ENCODE measurements at regions not wholly inside any gene's neighbourhood (a gene's known extent, or its start where the extent isn't known, plus 50 kb on each side); places are given as distances from the start of the nearest gene placed in this dataset.

DNA sequence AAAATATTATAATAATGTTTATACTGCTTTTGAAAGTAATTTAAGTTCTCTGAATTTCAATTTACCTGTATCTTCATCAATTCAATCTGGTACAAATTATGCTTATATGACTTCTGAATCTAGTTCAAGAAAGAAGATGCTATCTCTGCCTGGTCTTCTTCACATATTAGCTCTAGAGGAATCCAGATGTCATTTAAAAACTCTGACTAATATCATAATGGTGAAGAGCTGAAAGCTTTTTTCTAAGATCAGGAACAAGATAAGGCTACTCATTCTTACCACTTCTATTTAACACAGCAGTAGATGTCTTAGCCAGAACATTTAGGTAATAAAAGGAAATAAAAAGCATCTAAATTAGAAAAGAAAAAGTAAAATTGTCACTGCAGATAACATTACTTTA lies 636.1 kb downstream of the ARAP2 start:
- Mint-ChIP-seq H3K4me1 (no peaks in the 10 kb centered on the region), H3K27ac (no peak overlapping the region), H3K36me3 (no peaks in the 10 kb centered on the region), H3K4me3 (no peak overlapping the region), H3K27me3 (no peaks in the 10 kb centered on the region), H3K9me3 (no peaks in the 10 kb centered on the region)
- no peak for DNase-seq

DNA sequence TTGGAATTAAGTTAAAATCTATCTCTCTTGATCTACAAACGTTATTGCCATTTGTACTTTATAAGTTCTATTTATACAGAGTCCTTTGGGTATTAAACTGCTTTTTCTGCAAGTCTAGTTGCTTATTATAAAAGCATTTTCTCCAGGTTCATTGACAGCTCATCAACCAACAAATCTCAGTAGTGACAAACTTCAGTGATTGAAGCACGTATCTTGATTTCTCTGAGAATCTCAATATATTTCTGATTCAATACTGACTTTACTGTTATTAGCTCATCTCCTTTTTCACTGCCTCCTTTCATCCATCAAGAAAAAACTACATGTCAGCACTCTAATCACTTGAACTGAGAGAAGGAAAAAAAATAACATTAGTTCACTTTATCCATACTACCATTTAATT lies 630.2 kb downstream of the ARAP2 start:
- no peak overlapping the region for H3K27ac Mint-ChIP-seq
- DNase-seq, result no peak
- no peaks in the 10 kb centered on the region for H3K4me1 Mint-ChIP-seq
- no peaks in the 10 kb centered on the region for H3K27me3 Mint-ChIP-seq
- no peaks in the 10 kb centered on the region for H3K36me3 Mint-ChIP-seq
- H3K9me3 Mint-ChIP-seq, result no peaks in the 10 kb centered on the region
- H3K4me3 Mint-ChIP-seq, result no peak overlapping the region

DNA sequence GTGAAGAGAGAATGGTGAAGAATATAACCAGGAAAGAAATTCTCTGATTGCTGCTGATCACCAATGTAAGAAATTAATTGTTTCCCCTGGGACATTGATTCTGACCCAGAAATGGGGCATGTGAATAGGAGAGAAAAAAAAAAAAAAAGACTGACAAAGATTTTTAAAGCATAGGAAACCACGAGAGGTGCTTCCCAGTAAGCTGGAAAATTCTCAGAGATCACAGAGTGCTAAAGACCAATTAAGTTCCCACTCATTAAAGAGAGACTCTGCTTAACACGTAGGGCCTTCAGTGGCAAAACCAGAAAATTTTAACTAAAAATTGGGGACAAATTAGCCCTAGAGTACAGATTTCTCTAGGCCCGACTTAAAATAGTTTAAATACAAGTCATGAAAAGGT lies 604.4 kb downstream of the ARAP2 start:
- Mint-ChIP-seq H3K4me1 (no peaks in the 10 kb centered on the region), H3K4me3 (no peak overlapping the region), H3K36me3 (no peaks in the 10 kb centered on the region)

DNA sequence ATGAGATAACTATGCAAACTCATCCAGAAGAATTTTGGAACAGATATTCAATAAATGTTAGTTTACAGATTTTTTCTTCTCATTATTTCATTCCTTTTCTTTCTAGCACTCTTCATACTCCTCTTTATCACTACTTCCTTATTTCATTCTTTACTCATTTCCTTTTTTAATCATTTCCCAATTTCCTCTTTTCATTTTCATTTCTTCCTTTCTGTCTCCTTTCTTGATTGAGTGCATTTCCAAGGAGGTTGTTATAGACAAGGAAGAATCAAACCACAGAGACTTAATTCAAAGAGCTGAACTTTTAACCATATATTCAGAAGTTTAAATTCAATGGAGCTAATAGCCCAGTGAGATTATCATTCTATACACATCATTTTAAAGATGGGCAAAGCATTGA lies 600.7 kb downstream of the ARAP2 start:
- Mint-ChIP-seq H3K9me3 (no peaks in the 10 kb centered on the region), H3K27me3 (no peaks in the 10 kb centered on the region), H3K36me3 (no peaks in the 10 kb centered on the region), H3K4me1 (no peaks in the 10 kb centered on the region), H3K4me3 (no peak overlapping the region), H3K27ac (no peak overlapping the region)
- DNase-seq, result no peak

More for the DNA sequence above, 604.4 kb downstream of the ARAP2 start:
- DNase-seq, result no peak
- Mint-ChIP-seq H3K27me3 (no peaks in the 10 kb centered on the region), H3K9me3 (peaks cover 6% of the 10 kb centered on the region), H3K27ac (no peak overlapping the region)

DNA sequence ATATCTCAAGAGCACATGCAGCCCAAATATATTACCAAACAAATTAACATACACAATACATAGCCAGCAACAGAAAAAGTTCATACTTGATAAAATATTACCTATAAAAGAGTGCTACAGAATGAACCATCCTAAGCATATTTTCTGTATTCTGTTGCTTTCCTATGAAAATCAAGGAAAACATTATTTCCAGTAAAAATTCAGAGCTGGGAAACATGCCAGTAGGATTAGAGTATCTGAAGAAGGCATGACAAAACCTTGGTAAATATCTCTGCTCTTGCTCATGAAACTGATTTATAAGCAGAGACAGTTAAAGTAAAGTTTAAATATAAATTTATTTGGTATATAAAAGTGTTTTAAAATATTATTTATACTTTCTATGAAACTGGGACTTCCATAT lies 599.7 kb downstream of the ARAP2 start:
- no peaks in the 10 kb centered on the region for H3K4me1 Mint-ChIP-seq
- no peak overlapping the region for H3K4me3 Mint-ChIP-seq
- H3K9me3 Mint-ChIP-seq, result no peaks in the 10 kb centered on the region
- H3K27ac Mint-ChIP-seq, result no peak overlapping the region
- no peaks in the 10 kb centered on the region for H3K36me3 Mint-ChIP-seq
- no peaks in the 10 kb centered on the region for H3K27me3 Mint-ChIP-seq
- DNase-seq, result no peak

DNA sequence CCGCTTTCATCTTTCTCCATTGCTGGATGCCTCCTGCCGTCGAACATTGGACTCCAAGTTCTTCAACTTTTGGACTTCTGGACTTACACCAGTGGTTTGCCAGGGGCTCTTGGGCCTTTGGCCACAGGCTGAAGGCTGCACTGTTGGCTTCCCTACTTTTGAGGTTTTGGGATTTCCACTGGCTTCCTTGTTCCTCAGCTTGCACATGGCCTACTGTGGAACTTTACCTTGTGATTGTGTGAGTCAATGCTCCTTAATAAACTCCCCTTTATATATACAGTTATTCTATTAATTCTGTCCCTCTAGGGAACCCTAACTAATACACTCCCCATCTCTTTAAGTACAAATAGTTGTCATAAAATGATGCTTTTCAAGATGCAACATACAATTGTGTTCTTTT lies 595.3 kb downstream of the ARAP2 start:
- DNase-seq, result no peak
- H3K4me3 Mint-ChIP-seq, result no peak overlapping the region
- no peaks in the 10 kb centered on the region for H3K4me1 Mint-ChIP-seq
- peaks cover 2% of the 10 kb centered on the region for H3K9me3 Mint-ChIP-seq
- H3K27ac Mint-ChIP-seq, result no peak overlapping the region
- H3K27me3 Mint-ChIP-seq, result no peaks in the 10 kb centered on the region
- no peaks in the 10 kb centered on the region for H3K36me3 Mint-ChIP-seq

DNA sequence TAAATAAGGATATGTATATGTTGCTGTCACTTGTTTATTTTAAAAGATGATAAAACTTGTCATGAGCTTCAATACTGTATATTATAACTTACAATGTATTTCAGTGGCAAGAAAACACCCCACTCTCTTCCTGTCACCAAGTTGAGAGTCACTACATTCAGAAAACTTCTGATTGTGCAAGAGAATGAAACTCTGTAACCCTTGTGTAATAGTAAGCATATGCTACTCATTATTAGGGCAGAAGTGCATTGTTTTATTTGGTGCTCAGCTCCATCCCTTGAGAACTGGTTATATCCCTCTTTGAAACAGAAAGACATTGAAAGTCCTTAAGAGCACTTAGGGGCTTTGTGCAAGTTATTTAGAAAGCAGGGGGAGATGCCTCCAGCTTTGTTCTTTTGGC lies 594.5 kb downstream of the ARAP2 start:
- H3K4me1 Mint-ChIP-seq, result no peaks in the 10 kb centered on the region
- H3K27me3 Mint-ChIP-seq, result no peaks in the 10 kb centered on the region
- H3K4me3 Mint-ChIP-seq, result no peak overlapping the region
- no peaks in the 10 kb centered on the region for H3K36me3 Mint-ChIP-seq
- H3K27ac Mint-ChIP-seq, result no peak overlapping the region
- peaks cover 2% of the 10 kb centered on the region for H3K9me3 Mint-ChIP-seq
- DNase-seq, result no peak

DNA sequence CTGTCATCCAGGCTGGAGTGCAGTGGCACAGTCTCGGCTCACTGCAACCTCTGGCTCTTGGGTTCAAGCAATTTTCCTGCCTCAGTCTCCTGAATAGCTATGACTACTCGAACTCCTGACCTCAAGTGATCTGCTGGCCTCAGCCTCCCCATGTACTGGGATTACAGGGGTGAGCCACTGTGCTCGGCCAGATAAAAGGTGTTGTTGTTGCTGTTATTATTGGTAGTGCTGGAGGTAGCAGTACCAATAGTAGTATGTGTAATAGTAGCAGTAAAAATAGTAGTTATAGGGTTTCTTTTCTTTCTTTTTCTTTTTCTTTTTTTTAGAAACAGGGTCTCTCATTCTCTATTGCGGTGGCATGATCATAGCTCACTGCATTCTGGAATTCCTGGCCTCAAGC lies 592.1 kb downstream of the ARAP2 start:
- Mint-ChIP-seq H3K4me3 (no peak overlapping the region), H3K36me3 (no peaks in the 10 kb centered on the region), H3K9me3 (peaks cover 2% of the 10 kb centered on the region), H3K4me1 (no peaks in the 10 kb centered on the region), H3K27ac (no peak overlapping the region), H3K27me3 (no peaks in the 10 kb centered on the region)
- no peak for DNase-seq

DNA sequence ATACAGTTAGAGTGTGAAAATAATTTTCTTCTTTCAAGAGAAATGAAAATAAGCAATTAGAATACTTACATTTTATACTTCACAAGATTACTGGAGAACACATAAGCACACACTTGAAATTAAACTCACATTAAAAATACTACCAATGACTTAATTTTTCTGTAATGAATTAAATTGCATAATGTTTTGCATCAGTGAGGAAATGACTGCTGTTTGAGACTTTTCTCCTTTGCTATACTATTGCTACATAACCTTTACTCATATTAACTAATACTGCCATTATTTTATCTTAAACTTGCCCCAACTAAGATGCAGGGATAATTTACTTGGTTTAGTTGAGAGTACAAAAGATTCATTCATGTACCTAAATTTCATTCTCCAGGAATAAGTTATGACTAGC lies 590.9 kb downstream of the ARAP2 start:
- Mint-ChIP-seq H3K27ac (no peak overlapping the region), H3K36me3 (no peaks in the 10 kb centered on the region), H3K4me1 (no peaks in the 10 kb centered on the region), H3K27me3 (no peaks in the 10 kb centered on the region), H3K4me3 (no peak overlapping the region), H3K9me3 (peaks cover 3% of the 10 kb centered on the region)
- DNase-seq, result no peak

DNA sequence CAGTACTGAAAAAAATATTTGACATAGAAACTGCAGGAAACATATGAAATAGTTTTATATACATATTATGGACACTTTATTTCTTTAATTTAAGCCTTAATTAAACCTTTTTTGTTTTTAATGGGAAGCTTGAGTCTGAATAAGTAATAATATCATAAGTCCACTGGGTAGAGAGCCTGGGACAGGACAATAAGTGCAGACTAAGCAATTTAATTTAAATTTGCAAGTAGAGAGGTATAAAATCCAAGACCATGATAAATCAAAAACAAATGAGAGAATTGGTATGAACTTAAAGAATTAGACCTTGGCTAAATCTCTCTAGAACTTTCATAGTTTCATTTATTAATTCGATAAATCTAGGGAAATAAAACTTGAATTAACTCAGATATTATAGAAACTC lies 571.2 kb downstream of the ARAP2 start:
- Mint-ChIP-seq H3K9me3 (peaks cover 4% of the 10 kb centered on the region), H3K4me3 (no peak overlapping the region), H3K4me1 (no peaks in the 10 kb centered on the region), H3K27me3 (no peaks in the 10 kb centered on the region), H3K27ac (no peak overlapping the region), H3K36me3 (no peaks in the 10 kb centered on the region)
- no peak for DNase-seq

DNA sequence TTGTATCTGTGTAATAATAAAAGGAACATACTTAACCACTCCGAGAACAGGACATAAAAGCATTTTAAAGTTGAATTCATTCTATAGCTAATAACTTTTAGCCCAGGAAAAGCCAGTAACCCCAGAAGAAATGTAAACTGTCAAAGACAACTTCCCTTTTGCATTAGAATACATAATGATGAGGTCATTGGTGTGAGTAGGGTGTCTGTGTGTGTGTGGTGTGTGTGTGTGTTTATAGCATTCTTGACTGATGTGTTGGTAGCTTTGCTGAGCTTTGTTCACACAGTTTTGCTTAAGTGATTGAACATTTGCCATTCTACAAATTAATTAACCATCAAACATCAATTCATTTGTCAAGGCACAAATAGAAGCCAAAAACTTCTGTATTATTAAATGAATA lies 559.6 kb downstream of the ARAP2 start:
- no peak for DNase-seq
- no peaks in the 10 kb centered on the region for H3K36me3 Mint-ChIP-seq
- H3K4me1 Mint-ChIP-seq, result no peaks in the 10 kb centered on the region
- H3K9me3 Mint-ChIP-seq, result peaks cover 6% of the 10 kb centered on the region
- no peak overlapping the region for H3K4me3 Mint-ChIP-seq
- no peaks in the 10 kb centered on the region for H3K27me3 Mint-ChIP-seq
- H3K27ac Mint-ChIP-seq, result no peak overlapping the region

DNA sequence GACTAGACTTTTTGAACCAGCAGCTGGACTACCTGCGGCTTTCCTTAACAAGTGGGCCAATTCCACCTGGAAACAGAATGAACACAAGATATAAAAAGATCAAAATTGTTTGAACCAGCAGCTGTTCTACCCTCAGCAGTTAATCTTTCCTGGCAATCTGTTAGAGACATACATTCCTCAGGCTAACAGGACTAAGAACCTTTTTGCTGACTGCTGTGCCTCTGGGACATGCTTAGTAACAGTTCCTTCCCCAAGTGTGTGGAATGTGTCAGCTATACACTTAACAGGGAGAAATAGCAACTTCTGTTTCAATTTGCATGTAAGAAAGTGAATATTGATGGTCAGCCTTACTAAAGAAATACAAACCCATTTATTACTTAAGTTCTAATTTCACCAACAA lies 554.4 kb downstream of the ARAP2 start:
- H3K27me3 Mint-ChIP-seq, result no peaks in the 10 kb centered on the region
- H3K36me3 Mint-ChIP-seq, result no peaks in the 10 kb centered on the region
- H3K4me3 Mint-ChIP-seq, result no peak overlapping the region
- H3K4me1 Mint-ChIP-seq, result no peaks in the 10 kb centered on the region
- DNase-seq, result no peak
- H3K9me3 Mint-ChIP-seq, result peaks cover 4% of the 10 kb centered on the region
- no peak overlapping the region for H3K27ac Mint-ChIP-seq

DNA sequence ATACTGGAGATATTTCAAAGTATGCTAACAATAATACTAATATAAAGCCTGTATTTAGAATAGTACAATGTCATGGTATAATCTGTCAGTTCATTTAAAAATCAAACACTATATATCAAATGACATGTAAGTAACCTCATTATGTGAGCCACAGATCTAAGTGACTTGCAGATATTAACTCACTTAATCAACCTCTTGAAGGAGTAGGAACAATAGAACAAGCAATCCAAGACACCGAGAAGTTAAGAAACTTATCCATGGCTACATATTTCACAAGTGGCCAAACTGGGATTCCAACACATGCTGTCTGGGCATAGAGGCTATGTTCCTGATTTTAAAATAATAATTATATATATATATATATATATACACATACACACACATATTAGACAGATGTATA lies 554.0 kb downstream of the ARAP2 start:
- H3K36me3 Mint-ChIP-seq, result no peaks in the 10 kb centered on the region
- no peak overlapping the region for H3K27ac Mint-ChIP-seq
- H3K27me3 Mint-ChIP-seq, result no peaks in the 10 kb centered on the region
- H3K4me3 Mint-ChIP-seq, result no peak overlapping the region
- H3K9me3 Mint-ChIP-seq, result peaks cover 4% of the 10 kb centered on the region
- H3K4me1 Mint-ChIP-seq, result no peaks in the 10 kb centered on the region
- no peak for DNase-seq

DNA sequence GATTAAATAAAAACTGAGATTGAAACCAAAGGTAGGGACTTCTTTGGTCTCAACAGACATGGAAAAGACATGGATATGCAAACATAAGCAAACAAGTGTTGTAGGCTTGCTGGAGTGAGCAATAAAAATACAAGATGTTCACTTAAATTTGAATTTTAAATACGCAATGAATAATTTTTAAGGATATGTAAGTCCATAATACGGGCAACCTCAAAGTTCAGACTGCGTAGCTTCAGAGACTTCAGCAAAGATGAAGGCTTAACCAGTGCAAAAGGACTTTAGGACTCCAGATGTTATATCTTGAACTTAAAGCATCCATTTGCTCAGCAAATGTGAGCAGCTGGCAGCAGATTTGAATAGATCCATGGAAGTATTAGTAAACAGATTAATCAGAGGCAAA lies 549.3 kb downstream of the ARAP2 start:
- no peak for DNase-seq

DNA sequence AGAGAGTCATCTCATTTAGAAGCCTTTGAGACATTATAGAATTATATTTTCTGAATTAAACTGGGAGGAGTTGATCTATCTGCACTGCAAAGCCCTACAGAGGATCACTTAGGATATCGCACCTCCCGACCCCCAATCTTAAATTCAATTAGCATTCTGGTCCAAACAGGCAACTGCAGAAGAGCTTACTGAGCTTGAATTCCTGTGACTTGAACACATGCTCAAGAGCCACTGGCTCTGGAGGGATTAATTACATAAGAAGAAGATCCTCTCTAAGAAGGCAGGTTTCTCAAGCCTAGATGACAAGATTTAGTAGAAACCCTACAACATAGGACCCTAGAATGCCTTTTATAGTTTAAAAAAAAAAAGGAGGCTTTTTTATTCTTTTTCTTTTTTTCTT lies 548.9 kb downstream of the ARAP2 start:
- DNase-seq, result no peak
- H3K4me1 Mint-ChIP-seq, result no peaks in the 10 kb centered on the region
- H3K9me3 Mint-ChIP-seq, result peaks cover 1% of the 10 kb centered on the region
- no peak overlapping the region for H3K4me3 Mint-ChIP-seq
- no peaks in the 10 kb centered on the region for H3K27me3 Mint-ChIP-seq
- no peaks in the 10 kb centered on the region for H3K36me3 Mint-ChIP-seq
- H3K27ac Mint-ChIP-seq, result no peak overlapping the region

More for the DNA sequence above, 549.3 kb downstream of the ARAP2 start:
- no peak overlapping the region for H3K27ac Mint-ChIP-seq
- no peak overlapping the region for H3K4me3 Mint-ChIP-seq
- H3K27me3 Mint-ChIP-seq, result no peaks in the 10 kb centered on the region
- H3K36me3 Mint-ChIP-seq, result no peaks in the 10 kb centered on the region
- H3K4me1 Mint-ChIP-seq, result no peaks in the 10 kb centered on the region
- H3K9me3 Mint-ChIP-seq, result peaks cover 1% of the 10 kb centered on the region

DNA sequence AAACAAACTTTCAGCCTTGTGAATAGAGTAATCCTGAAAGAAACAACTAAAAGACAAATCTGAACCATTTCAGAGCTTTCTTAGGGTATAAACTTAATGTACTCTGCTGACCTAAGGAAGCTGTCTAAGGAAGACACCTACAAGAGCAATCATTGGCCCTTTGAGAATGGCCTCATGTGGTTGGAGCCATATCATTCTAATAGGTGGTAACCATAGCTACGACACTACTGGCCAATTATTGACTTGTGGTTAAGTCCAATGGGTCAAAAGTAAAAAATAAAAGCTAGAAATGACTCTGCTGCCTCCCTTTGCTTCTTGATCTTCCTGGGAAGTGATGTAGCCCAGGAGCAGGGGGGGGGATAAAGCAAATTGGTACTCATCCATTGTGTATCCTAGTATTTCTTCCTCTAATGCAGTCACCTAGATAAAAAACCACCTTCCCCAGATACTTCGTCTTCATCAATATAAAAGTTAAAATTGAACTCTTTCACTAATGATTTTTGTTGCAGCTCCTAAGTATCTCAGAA lies 547.0 kb downstream of the ARAP2 start:
- Mint-ChIP-seq H3K36me3 (no peaks in the 10 kb centered on the region), H3K4me1 (no peaks in the 10 kb centered on the region), H3K9me3 (peaks cover 1% of the 10 kb centered on the region), H3K27ac (no peak overlapping the region), H3K27me3 (no peaks in the 10 kb centered on the region), H3K4me3 (no peak overlapping the region)
- DNase-seq, result no peak

DNA sequence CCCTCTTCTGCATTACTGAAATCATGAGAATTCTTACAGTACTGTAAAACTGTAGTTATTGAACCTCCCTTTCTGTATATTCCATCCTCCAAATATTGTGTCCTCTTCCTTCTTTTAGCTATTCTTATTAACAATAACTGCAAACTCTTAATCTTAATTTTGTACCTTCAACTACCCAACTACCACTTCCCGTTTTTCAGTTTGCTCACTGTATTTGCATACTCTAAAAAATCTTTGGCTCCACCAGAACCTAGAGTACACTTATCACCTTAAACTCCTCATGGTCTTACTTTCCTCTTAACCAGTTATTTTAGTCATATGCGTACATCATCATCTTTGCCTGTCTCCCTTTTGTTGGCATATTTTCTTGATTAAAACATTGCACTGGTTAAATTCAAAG lies 543.7 kb downstream of the ARAP2 start:
- DNase-seq, result no peak
- H3K27ac Mint-ChIP-seq, result no peak overlapping the region
- no peaks in the 10 kb centered on the region for H3K36me3 Mint-ChIP-seq
- H3K27me3 Mint-ChIP-seq, result no peaks in the 10 kb centered on the region
- H3K9me3 Mint-ChIP-seq, result no peaks in the 10 kb centered on the region
- H3K4me1 Mint-ChIP-seq, result no peaks in the 10 kb centered on the region
- H3K4me3 Mint-ChIP-seq, result no peak overlapping the region
